ENCODE measurements at regions not wholly inside any gene's neighbourhood (a gene's known extent, or its start where the extent isn't known, plus 50 kb on each side); places are given as distances from the start of the nearest gene placed in this dataset.
"Not testable (repeated sequence)": the region's sequence is repeated elsewhere in the genome, so short reads cannot be mapped to it uniquely, and the experiment has no call there.

DNA sequence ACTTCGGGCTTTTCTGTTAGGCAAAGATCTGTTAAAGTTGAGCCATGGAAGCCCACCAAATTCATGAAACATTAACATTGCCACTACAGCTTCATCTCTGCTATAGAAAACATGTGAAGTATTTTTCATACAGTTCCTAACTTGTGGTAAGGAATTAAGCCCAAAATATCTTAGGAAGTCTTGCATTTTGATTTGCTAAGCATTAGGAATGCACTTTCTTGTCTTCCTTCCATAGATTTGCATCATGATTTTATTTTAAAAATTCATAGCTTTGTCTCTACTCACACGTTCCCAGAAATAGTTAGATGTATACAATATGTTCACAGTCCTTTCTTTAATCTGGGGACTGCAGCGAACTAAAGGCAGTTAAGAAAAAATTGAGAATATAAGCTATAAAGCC, 325.6 kb downstream of the CENPW start:
- DNase-seq (ENCODE audit: low read depth in 2 of 2): no peak

GRCh38 chr6:126667071-126667470, 327.2 kb downstream of the CENPW start:
- DNase-seq (ENCODE audit: low read depth in 2 of 2): no peak

- DNase-seq (ENCODE audit: low read depth in 2 of 2): no peak
Measured at GRCh38 chr6:126667728-126668127, 327.8 kb downstream of the CENPW start.

GRCh38 chr6:126672649-126673048, 332.7 kb downstream of the CENPW start:
- no peak for DNase-seq (ENCODE audit: low read depth in 2 of 2)

GRCh38 chr6:126673749-126674148, 333.8 kb downstream of the CENPW start:
- DNase-seq (ENCODE audit: low read depth in 2 of 2): not testable (repeated sequence)

- DNase-seq (ENCODE audit: low read depth in 2 of 2): no peak
Measured at GRCh38 chr6:126682440-126682839, 342.5 kb downstream of the CENPW start.

DNA sequence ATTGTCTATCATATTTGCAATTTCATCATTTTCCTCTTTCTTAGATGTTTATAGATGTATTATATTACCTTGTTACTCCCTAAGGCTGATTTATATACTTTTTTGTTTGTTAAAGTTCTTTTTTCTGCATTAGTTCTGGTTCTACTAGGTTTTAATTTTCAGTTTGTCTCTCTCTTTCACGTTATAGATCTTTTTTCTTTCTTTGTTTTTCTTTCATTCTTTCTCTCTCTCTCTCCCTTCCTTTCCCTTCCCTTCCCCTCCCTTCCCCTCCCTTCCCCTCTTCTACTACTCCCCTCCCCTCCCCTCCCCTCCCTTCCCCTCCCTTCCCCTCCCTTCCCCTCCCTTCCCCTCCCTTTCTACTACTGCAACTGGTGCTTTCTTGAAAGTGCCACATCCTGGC, 345.3 kb downstream of the CENPW start:
- DNase-seq (ENCODE audit: low read depth in 2 of 2): no peak

- DNase-seq (ENCODE audit: low read depth in 2 of 2): no peak
Measured at GRCh38 chr6:126696921-126697693, 357.2 kb downstream of the CENPW start.

DNA sequence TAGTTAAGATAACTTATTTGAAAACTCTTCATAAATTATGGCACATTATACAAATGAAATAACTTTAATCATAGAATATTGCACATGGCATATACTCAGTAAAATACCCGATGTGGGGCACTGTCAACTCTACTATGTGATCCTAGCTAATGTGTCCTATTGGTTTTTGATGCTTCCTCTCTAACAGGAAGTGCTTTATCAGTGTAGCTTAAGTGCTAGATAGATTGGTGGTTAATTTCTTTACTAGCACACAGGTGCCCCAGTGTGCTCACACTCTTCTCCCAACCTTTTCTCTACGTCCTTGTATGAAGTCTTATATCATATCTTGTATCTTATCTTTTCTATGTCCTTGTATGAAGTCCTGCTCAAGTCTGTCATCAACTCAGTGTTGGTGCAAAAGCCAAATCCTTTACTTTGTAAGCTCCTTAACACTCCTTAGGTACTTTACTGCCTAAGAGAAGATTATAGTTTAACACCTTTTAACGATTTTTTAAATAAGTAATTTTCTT, 358.9 kb downstream of the CENPW start:
- no peak for DNase-seq (ENCODE audit: low read depth in 2 of 2)

DNA sequence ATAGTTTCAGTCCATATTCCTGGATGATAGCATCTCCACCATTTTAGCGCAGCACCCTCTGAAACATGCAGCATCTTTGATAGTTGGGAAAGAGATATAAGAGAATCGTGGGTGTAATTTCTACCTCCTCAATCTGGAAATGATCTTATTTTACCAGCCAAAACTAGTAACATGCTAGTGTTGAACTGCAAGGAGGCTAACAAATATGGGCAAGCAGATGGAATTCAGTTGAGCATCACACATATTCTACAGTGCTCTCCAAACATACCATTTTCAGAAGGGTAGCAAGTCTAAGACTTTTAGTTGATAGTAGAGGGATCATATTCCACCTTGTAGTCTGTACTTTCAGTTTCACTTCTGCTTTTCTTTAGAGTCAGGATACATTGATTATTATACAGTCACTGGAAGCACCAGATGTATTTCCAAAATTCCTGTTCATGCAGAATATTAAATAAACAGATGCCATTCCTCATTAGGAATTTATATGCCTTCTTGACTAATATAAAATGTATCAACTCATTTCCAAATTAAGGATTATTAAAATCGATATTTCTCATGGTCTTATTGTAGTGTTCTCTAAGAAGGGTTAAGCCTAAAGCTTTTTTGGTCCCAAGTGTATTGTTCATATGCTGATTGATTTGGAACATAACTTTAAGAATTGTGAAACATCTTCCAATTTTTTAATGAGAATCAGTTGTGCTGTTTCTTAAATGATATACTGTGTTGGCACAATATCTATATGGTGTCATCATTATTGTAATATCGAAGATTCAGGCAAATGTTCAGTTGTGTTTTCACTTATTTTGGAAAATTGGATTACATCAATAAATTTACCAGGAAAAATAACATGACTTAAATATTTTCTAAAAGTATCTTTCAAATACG, 362.0 kb downstream of the CENPW start:
- no peak for DNase-seq (ENCODE audit: low read depth in 2 of 2)

GRCh38 chr6:126716032-126716431, 376.1 kb downstream of the CENPW start:
- DNase-seq (ENCODE audit: low read depth in 2 of 2): no peak

DNA sequence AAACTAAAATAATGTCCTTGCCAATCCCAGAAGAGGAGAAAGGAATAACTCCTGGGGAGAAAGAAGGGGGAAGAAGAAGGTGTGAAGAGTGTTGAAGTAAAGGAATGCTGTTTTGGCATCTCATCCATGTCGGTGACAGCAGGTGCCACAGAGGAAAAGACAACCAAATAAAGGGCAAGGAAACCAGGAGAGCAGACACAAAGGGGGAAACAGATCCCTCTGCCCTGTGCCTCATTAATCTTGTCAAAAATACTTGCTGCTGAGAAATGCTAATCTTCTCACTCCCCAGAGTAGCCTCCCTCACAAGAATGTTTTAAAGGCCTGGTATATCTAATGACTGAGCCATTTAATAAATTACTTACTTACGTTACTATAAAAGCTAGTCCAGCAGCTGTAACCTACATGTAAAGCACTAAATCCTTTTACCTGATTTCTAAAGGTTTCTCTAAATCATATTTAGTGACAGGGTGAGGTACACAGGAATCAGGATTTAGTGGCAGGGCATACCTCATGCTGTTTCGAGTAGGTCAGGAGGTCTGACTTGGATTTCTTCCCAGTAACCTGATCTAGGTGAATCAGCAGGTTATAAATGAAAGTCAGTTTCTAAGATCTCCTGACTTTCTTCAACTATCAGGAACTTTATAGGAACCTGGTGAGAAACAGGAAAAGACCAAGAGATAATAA, 377.1 kb downstream of the CENPW start:
- DNase-seq (ENCODE audit: low read depth in 2 of 2): no peak

DNA sequence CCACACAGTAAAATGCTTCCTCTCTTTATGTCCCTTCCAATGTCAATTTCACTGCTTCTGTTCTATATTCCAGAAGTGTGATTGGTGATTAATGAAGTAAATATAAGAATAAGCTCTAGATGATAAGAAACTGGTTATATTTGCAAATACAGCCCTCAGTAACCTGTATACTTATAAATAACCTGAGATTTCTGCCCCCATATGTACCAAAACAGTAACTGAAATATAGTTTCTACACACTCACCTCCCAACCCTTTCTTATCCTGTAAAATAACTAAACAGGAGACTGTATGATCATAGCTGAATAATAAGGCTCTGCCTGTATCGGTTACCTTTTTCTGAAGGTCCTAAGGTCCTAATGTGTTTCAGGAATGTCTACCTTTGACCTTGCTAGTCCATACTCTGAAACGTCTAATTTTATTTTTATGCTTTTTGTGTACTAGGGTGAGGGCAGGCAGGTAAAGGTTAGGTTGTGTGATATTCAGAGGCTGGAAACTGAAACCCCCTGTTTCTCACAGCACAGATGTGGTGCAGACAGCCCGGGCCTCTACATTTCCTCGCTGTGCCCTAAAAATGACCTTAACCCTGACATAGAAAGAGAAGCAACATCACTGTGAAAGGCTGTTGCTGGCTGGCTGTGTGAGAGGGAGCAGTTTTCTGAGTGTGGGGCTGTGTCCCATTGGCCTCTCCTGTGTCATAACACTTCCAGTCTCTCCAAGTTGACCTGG, 378.8 kb downstream of the CENPW start:
- DNase-seq (ENCODE audit: low read depth in 2 of 2): no peak

GRCh38 chr6:126720304-126720703, 380.4 kb downstream of the CENPW start:
- no peak for DNase-seq (ENCODE audit: low read depth in 2 of 2)

- peak in 1 of 2 donors; percentile 79 for DNase-seq (ENCODE audit: low read depth in 2 of 2)
Measured at GRCh38 chr6:126721581-126722160, 381.8 kb downstream of the CENPW start.

DNA sequence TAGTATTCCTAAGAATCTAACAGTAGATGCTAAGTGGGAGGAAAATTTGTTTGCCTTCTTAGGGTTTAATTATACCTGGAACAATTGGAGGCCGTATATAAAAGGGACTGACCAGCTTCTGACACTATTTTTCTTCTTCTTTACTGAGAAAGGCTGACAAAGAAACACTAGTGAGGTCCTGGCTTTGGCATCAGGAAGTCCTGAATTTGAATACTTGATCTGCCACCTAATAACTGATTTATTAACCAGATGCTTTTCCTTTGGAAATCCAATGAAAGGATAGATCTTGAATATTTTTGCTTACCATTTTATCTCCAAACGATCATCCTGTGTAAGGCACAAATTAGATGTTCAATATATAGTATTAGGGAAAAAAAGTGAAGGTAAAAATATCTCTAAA, 382.5 kb downstream of the CENPW start:
- no peak for DNase-seq (ENCODE audit: low read depth in 2 of 2)

- no peak for DNase-seq (ENCODE audit: low read depth in 2 of 2)
Measured at GRCh38 chr6:126723541-126724170, 383.7 kb downstream of the CENPW start.

- peak in 1 of 2 donors; percentile 8 for DNase-seq (ENCODE audit: low read depth in 2 of 2)
Measured at GRCh38 chr6:126724821-126725220, 384.9 kb downstream of the CENPW start.

DNA sequence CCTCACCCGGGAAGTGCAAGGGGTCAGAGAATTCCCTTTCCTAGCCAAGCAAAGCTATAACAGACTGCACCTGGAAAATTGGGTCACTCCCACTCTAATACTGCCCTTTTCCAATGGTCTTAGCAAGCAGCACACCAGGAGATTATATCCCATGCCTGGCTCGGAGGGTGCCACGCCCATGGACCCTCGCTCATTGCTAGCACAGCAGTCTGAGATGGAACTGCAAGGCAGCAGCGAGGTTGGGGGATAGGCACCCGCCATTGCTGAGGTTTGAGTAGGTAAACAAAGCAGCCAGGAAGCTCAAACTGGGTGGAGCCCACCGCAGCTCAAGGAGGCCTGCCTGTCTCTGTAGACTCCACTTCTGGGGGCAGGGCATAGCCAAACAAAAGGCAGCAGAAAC, 386.5 kb downstream of the CENPW start:
- DNase-seq (ENCODE audit: low read depth in 2 of 2): not testable (repeated sequence)

DNA sequence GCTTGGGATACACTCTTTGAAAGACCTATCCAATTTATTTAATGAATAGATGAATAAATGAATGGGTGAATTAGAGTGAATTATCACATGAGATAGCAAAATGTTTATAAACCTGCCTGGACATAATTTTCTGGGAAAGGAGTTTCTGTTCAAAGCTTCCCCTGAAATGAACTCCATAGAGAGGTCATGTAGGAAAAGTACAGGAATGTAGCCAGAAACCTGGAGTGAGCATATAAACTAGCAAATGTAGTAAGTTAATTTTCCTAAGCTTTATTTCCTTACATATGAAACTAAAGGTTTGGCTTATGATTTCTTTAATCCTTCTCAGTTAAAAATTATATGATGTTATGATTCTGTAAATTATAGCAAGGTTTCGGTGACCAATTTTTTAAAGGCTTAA, 380.3 kb upstream of the RSPO3 start:
- DNase-seq (ENCODE audit: low read depth in 2 of 2): no peak

All from lung microvascular endothelial cell (primary cell).